DMS 273 (cell line): ENCODE measurements at regions not wholly inside any gene's neighbourhood (a gene's known extent, or its start where the extent isn't known, plus 50 kb on each side); places are given as distances from the start of the nearest gene placed in this dataset.

Source experiments
- DNase-seq: peaks from one replicate; lab custom pipeline; 2025; ENCODE audit not compliant: unreplicated experiment; lab: John Stamatoyannopoulos, UW

DNA sequence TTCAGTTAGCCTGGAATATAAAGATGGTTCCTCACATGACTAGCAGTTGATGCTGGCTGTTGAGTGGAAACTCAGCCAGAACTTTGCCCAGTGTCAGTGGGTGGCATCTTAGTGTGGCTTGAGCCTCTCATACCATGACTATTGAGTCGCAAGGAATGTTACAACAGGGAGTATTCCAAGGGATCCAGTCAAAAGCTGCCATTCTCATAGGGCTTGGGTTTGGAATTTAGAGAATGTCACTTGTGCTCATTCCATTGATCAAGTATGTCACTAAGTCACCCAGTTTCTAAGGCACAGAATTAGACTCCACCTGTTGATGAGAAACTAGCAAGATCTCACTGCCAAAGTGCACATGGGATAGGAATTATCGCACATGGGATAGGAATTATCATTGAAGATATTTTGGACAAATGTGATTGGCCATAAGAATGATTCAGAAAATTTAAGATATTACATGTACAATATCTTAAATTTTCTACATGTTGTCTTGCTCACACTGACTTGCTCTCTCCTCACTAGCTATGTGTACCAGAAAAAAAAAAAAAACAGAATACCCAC, 1290.7 kb upstream of the ADGRL2 start:
- no peak for DNase-seq

DNA sequence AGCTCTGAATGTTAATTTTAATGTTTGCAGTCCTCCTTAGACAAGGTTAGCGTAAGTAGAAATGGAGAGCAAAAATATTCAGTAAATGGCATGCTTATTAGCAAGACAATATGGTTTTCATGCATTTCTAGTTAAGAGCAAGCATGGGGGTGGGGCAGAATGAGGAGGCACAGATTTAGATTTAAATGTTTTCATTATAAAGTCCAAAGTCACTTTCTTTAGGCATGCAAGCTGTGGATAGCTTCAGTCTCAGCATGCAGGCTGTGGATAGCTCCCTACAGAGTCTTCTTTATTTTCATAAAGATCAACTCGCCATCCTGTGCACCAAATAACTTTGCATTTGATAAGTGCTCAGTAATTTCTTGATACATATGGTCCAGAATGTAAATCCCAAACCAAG, 1294.5 kb upstream of the ADGRL2 start:
- DNase-seq, result no peak

DNA sequence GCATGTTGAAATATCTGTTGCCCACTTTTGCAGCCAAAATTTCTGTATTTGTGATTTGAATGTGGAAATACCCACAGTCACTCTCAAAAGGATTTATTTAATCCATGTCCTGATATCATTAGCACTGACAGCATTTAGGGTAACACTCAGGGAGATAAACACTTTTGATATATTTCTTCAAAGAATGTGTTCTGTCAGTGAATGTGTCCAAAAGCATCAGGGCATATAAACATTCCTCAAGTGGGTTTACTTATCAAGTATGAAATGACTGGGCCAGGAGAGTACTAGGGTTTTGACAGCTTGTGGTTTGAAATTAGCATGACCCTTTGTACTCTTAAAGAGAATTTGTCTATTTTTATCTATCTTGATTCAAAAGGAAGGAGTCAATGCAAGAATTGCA, 1302.1 kb upstream of the ADGRL2 start:
- no peak for DNase-seq

DNA sequence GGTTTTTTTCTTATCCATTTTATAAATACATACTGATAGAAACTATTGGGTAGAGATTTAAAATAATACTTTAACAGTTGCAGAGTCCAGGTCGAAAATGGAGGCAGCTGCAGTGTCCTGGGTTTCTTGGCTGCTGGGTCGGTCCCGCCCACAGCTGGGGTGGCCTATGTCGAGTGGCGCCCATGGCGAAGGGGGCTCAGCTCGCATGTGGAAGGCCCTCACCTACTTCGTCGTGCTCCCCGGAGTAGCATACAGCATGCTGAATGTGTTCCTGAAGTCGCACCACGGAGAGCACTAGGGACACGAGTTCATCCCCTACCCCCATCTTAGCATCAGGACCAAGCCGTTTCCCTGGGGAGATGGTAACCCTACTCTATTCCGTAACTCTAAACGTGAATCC, 1304.9 kb upstream of the ADGRL2 start:
- no peak for DNase-seq

DNA sequence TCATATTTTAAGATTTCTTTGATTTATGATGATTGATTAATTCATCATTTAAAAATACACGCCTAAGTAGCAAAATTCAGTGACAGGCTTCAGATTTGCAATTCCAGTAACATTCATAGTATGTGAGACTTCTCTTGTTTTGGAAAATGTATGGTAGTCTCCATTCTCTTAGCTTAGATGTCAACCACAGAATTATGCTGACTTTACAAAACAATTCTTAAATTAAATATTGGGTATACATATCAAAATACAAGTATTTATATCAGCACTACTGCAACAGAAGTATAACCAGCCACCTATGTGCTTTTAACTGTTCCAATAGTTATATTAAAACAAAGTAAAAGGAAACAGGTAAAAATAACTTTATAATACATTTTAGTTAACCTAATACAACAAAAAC, 1328.6 kb upstream of the ADGRL2 start:
- DNase-seq, result no peak

DNA sequence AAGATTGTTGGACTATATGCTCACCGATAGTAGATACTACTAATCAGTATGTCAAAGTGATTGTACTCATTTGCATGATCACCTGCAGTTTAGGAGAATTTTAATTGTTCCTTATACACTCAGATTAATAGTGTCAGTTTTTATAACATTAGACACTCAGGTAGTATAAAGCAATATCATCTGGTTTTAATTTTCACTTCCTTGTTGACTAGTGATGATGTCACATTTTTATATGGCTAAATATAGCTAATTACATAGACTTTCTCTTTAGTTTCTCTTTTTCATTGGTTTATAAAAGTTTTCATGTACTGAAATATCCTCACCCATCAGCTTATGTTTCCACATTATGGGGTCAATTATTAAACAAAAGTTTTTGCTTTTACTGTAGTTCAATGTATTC, 1332.4 kb upstream of the ADGRL2 start:
- DNase-seq, result no peak

DNA sequence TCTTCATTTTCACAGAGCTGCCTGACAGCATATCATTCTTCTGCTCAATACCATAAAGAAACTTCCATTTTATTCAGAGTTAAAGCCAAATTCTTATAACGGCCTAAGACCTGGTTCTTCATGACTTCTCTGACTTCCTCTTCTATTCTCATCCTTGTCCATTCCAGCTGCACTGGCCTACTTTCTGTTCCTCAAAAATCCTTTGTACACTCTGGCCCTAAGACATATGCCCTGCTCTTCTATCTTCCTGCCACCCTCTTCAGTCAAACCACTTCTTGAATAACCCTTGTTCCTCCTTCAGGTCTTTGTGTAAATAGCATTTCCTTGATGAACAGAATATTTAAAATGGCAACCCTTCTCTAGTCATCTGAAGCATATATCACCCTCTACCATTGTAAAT, 1338.7 kb upstream of the ADGRL2 start:
- no peak for DNase-seq

DNA sequence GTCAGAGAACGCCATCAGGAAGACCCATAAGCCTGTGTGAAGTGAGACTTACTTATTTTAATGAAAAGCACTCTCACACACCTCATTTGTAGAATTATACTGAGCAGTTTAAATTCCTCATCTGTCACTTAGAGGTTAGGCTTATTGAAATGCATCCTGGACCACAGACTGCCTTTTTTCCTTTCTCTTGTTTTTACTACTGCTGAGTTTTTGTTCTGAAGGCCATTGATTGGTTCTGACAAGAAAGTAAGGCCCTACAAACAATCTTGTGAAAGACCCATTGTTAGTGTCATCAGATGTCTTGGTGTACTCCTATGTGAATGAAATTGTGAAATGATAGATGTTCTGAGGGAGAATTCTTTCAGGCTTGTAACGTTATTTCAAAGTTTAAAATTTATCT, 1343.3 kb upstream of the ADGRL2 start:
- no peak for DNase-seq

DNA sequence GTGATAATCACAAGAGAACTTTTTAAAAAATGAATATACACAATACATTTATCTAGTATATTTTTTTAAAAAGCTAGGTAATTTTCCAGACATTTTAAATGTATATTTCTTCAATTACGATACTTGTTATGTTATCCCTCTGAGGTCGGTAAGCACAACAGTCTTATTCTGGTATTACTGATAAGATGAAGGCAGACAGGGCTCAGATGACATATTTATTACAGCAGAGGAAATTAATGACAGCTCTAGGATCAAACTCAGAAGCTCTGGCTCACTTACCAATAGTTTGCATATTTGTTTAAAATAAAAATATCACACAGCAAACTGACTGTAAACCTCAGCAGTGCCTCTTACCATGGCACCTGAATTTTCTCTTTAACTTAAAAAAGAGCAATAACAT, 1347.0 kb upstream of the ADGRL2 start:
- DNase-seq, result no peak

DNA sequence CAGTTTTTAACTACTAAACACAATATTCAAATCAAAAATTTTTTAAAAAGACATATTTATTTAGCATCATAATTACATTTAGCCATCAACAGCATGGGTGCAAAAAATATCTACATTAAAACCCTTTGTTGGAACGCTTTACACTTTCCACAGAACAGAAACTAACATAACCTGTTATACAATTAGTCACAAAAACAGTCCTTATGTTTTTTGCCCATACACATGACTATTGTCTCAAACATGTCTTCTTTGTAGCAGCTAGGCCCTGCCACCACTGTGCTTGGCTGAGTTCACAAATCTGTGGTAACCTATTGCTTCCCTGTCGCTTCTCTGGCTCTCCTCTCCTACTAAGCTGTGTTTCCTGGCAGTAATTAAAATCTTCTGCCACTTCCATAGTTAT, 1350.0 kb upstream of the ADGRL2 start:
- DNase-seq, result no peak

DNA sequence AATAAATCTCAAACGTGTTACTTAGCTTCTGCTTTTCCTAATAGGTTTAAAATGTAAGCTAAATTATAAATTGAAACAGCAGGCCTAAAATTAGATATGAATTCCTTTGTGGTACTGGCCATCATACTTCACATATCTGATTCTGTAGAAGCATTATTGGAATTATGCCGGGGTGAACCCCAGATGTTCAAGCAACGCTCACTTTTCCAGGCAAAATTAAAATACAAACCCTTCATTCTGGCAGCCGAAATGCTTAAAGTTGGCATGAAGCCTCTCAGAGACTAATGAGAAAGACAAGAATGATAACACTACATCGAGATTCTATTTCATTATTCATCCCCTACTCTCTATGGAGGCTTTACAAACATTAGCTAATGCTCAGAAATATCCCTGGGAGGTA, 1352.7 kb upstream of the ADGRL2 start:
- no peak for DNase-seq

DNA sequence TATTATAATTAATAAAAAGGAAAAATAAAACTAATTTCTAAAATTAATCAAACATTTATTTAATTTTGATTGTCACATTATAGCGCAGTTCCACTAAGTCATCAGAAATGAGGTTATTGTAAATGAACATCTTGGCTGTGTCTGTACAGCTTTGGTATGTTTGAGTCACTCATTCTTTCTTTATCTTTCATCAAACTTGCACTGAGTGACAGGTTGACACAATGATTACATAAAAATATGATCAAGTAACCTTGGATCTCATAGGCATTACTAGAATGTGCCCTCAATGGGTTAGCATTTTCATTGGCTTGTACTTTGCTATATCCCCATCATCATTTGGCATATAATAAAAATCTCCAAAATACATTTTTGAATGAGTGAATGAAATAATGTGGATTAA, 1353.2 kb upstream of the ADGRL2 start:
- no peak for DNase-seq

DNA sequence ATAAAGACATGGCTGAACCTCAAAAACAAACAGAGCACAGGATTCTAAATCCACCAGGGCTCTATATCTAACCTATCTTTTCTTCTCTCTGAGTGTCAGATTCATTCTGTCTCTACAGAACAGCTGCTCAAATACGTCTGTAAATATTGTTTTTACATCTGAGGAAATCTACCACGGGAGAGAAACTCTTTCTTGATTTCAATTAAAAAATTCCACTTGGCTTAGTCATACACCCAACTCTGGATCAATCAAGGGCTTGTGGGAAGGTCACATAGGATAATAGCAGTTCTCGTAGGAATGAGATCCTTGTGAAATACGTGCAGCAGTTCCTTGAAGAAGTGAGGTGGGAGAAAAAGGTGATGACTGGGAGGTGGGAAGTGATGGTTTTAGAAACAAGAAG, 1355.7 kb upstream of the ADGRL2 start:
- no peak for DNase-seq

DNA sequence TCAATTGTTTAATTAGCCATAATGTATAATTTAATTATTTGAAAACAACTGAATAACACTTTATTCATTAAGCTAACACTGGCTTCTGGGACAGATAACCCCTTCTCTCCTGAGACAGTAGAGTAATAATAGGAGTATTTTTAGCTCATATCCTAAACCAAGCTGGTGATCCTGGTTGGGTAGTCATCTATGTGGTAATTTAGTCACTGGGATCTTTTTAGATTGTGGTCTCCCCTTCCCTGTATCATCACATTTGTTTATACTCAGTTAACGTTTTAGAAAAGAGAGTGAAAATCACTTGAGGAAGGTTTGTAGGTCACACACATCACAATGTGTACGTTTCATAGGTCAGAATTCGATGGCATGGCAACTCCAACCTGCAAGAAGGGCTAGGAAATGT, 1356.6 kb upstream of the ADGRL2 start:
- DNase-seq, result no peak

DNA sequence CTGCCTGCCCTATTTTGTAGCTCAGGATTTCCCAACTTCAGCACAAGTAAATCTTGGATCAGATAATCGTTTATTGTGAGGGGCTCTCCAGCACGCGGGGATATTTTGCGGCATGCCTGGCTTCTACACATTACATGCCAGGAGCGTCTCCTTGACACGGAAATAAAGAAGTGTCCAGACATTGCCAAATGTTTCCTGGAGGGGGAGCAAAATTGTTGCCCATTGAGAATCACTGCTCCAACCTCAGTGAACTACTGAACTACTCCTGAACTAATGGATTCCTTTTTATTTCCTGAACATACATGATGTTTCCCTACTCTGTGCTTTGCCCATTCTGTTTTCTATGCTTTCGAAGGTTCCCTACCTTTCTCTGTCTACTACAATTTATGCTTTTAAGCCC, 1359.1 kb upstream of the ADGRL2 start:
- peak; percentile 9 for DNase-seq

DNA sequence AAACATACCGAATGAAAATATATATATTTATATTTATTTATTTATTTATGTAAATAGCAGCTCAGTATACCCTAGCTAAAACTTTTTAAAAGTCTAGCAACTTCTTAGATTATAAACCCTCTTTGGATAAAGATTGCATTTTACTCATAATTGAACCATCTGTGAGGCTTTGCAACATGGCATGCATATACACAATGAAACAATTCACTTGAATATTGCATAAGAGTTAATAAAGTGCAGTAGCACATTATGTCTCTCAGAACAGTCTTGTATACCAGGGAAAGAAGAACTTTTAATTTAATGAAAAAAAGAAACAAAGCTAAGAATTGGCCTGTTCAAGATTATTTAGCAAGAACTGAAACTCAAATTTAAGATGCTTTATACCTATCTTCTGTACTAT, 1363.9 kb upstream of the ADGRL2 start:
- no peak for DNase-seq

DNA sequence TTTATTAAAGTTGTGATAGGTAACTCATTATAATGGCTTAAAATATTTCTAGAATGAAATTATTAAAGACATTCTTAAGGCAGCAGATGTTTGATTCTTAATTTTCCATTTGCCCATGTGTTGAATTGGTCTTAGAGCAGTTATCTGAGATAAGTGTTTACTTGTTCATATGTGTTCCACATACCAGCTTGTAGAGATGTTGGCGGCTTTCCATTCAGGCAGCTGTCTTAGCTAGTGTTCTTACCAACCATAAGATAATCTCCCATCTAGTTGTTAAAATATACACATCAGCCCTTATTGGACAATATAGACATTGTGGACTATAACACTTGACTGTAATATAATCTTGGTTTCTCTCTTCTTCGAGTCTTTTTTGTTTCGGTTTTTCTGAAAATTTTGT, 1372.9 kb upstream of the ADGRL2 start:
- peak; percentile 4 for DNase-seq

DNA sequence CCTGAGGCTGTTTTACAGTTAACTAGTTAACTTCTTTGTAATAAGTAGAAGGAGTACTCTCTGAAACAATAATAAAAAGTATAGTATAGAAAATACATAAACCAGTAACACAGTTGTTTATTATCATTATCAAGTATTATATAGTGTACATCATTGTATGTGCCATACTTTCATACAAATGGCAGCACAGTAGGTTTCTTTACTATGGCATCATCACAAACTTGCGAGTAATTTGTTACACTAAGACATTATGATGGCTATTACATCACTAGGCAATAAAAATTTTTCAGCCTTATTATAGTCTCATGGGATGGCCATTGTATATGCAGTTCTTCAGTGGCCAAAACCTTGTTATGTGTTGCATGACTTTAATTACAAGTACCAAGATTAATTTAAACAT, 1376.5 kb upstream of the ADGRL2 start:
- no peak for DNase-seq

DNA sequence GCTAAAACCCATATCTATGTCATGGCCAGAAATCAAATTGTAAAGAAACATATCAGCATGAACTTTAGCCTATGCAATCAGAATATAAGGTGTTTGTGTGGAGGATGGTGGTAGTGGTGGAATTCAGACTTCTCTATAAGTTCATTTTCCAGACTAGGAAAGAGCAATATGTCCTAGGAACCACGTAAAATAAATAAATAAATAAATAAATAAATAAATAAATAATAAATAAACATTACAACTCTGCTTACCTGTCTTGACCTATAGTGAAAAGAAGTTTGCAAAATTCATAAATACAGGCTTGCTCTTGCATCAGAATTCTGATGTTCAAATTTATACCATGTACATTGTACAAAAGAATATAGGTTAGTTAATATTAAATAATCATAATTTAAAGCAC, 1382.6 kb upstream of the ADGRL2 start:
- no peak for DNase-seq

DNA sequence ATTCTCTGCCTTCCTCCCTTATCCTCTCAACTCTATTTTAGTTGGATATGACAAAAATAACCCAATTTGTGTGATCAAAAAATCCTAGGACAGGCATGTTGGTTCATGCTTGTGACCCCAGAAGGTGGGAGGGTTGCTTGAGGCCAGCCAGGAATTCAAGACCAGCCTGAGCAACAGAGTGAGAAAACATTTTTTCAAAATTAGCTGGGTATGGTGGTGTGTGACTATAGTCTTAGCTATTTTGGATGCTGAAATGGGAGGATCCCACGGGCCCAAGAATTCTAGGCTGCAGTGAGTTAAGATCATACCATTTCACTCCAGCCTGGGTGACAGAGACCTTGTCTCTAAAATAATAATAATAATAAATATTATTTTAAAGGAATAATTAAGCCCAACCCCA, 1383.1 kb upstream of the ADGRL2 start:
- no peak for DNase-seq

DNA sequence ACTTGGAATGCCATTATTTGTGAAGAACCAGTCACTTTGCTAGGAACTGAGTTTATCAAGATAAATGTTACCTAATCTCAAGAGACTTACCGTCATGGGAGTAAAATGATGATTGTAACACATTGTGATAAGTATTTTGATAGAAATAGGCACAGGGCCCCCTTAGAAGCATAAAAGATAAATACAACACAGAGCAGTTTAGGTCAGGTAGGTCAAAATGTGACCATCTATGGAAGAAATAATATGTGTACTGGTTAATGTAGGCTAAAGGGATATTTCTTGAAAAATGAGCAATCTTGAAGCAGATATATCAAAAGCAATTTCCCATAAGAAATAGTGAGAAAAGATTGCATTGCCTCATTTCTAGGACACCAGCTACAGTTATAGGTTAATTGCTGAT, 1386.8 kb upstream of the ADGRL2 start:
- no peak for DNase-seq

DNA sequence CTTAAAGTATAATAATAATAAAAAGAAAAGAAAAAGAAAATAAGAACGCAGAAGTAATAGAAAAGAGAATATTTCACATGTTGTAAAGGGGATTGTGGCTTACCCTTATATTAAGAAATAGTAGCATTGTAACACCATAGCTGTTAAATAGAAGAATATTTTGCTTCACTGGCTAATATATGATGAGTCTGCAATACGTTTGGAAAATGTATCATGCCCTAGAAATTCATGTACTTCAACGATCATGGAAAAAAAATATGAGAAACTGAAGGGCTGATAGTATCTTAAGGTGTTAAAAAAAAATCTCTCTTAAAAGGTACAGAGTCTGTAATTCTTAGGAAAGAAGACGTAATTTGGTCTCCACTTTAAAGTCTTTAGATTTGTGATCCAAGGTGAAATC, 1390.5 kb upstream of the ADGRL2 start:
- no peak for DNase-seq

DNA sequence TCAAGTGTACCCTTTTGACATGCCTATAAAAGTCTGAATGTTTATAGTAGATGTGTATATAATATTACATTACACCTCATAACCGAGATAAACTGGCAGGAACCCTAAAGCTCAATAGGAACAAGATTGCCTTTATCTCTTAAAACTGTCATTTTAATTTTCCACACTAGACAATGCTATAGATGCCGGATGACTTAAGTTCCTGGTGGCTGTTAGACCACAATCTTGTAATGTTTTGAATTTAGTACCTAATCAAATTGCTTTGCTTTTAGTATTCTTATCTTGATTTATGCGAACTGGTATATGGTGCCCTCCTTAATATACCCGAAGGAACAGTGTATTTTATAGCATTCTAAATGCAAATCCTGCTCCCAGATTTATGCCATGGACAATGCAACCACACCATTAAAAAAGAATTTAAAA, 1397.0 kb upstream of the ADGRL4 start:
- DNase-seq, result no peak

DNA sequence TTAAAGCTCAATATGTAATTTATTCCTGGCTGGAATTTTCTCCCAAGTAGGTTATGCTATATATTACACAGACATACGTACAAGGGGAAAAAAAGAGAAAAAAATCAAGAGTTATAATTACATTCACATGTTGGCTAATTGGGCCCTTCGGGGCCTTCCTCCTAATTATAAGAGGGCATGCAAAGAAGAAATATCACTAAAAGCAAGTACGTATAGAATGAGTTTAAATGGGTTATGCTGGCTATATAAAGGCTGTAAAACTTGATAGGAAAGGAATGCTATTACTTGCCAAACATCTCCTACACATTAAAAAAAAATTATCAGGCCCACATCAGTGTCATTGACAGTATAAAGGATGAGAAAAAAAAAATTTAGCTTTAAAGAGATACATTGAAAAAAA, 1396.1 kb upstream of the ADGRL4 start:
- DNase-seq, result no peak
